Right hindlimb (tissue), 1 donor: ENCODE measurements at regions not wholly inside any gene's neighbourhood (a gene's known extent, or its start where the extent isn't known, plus 50 kb on each side); places are given as distances from the start of the nearest gene placed in this dataset.

ENCODE experiments used
- DNase-seq: peaks from one replicate; pipeline ENCODE4 v3.0.0-alpha.2; 2018

DNA sequence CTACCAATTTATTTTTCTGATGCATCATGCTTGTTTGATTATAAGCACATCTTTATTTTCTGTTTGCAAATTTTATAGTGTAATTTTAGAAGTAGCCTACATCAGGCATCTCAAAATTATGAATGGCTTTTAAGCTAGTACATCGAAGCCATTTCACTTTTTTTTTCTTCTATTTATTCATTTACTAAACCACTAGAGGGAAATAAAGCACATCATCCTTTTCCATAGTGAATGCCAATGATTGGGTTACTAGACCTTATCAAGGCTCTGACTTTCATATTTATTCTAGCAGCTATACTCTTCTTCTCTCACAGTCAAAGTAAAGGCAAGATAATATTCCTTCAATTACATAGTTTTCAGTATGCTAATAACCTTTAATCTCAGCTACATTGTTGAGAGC lies 736.4 kb upstream of the LRFN5 start:
- DNase-seq: no peak

DNA sequence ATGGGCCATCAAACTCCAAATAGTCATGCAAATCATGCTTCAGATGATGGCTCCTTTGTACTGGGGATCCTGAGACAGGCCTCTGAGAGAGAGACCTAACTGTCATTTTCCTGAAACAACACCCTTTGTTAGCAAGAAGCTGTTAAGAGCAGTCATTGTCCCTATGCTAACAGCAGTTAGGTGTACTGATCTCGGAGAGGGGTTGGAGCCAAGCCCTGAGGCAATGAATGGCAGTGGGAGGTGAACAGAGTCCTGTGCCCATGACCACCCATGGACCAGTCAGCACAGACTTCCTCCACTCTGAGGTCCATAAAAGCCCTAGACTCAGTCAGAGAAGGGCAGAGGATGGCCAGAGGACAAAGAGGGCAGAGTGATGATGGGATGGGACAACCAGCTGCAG lies 747.6 kb upstream of the LRFN5 start:
- DNase-seq: no peak

DNA sequence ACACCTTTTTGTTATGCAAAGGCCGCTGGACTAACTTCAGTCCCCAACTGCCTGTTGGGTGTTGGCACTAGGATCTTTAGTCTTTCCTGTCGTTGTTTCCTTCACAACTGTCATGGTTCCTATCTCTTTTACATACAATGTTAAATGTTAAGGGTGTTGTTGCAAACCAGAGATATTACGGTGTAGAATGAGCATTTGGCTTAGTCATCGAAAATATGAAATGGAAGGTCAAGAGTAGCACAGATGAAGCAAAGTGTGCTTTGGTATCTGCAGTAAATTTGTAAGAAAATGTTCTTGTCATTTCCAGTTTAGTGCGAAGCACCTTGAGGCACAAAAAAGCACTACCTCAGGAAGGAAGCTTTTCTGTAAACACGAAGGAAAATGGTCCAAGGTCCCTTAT lies 751.3 kb upstream of the LRFN5 start:
- no peak for DNase-seq

DNA sequence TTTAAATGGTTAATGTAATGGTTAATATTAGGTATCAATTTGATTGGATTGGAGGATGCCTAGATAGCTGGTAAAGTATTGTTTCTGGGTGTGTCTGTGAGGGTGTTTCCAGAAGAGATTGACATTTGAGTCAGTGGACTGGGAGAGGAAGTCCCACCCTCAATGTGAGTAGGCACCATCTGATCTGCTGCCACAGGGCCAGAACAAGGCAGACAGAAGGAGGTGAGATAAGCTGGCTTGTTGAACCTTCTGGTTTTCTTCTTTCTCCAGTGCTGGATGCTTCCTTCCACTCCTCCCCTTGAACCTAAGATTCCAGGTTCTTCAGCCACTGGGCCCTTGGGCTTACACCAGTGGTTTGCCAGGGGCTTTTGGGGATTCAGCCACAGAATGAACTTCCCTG lies 756.5 kb upstream of the LRFN5 start:
- DNase-seq: no peak

DNA sequence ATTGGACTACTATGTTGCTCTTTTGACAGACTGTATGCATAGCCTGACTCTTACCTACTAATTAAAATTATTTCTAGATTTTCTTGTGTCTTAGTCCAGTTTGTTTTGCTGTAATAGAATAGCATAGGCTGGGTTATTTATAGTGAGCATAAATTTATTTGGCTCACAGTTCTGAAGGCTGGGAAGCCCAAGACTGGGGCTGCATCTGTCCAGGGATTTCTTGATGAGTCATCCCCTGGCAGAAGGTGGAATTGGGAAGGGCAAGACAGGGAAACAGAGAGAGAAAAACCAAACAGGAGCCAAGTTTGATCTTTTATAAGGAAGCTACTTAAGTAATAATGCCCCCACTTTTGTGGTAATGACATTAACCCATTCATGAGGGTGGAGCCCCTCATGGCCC lies 759.2 kb upstream of the LRFN5 start:
- DNase-seq: no peak

DNA sequence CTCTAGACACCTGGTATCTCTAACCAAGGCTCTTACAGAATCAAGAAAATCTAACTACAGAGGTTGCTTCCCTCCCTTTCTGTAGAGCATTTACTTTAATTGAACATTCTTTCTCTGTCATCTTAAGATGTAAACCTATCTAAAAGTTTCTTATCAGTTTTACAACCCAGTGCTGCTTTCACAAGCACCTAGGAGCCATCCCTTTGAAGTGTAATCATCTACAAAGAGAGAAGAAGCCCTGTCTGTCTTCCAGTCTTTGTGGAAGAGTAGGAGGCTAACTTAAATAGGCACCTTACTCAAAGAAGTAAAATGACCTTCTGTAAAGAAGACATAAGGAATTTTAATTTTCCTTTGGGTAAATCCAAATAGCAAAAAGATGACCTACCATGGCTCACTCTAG lies 763.9 kb upstream of the LRFN5 start:
- DNase-seq: no peak

DNA sequence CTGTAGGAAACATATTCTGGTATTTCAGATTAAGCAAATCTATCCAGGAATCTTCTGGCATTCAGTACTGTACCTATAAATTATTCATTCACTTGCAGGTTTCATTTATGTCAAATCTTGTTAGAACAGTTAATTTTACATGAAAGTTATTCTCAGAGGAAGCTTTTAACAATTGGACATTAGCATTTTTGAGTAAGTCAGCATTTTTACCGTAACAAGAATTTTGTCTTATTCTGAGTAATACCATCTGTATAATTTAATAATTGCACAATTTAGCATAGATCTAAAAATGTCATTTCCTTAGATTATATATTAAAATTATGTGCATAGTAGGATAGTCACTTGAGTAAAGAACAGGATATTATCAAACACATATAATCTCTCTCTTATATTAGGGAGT lies 764.8 kb upstream of the LRFN5 start:
- no peak for DNase-seq

DNA sequence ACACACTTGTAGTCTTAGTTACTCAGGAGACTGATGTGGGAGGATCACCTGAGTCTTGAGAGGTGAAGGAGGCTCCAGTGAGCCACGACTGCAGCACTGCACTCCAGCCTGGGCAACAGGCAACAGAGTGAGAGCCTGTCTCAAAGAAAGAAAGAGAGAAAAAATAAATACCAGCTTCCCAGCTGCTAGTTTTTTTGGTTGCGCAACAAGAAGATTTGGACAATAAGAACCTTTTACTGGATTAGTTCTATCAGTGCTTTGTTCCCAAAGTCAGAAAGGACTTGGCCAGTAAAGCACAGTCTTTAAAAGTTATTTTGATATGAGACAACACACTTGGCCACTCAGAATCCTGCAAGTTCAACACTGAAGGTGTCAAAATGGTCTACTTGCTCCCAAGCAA lies 768.1 kb upstream of the LRFN5 start:
- DNase-seq: no peak

DNA sequence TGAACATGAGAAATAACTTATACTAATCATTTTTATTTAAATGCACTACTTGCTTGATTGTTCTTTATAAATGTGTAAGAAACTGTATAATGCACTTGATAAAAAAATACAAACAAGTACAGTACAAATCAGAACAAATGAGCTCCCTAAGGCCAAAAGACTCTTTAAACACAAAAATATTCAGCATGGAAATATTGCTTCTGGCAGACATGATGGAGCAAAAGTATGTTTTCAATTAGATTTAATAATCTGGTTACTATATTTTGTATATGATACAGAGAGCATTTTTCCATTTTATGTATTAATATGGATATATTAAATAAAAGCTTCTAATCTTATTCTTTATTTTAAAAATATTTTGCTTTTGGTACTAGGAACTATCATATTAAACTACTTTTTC lies 800.2 kb upstream of the LRFN5 start:
- no peak for DNase-seq

DNA sequence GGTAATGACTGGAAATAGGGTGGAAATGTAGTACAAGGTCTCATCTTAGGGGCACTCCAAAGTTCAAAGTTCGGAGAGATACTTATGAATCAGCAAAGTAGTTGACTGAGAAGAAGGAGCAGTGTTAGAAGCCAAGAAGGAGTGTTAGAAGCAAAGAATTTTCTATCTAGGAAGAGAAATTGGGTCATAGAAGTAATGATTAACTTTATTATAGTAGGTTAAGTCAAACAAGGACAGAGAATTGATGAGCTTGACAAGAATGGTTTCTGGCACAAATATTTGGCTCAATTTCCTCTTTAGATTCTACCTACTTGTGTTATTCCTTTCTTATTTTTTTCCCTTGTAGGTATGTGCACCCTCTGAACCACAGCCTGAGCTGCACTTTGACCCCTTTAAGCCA lies 810.5 kb upstream of the LRFN5 start:
- no peak for DNase-seq

DNA sequence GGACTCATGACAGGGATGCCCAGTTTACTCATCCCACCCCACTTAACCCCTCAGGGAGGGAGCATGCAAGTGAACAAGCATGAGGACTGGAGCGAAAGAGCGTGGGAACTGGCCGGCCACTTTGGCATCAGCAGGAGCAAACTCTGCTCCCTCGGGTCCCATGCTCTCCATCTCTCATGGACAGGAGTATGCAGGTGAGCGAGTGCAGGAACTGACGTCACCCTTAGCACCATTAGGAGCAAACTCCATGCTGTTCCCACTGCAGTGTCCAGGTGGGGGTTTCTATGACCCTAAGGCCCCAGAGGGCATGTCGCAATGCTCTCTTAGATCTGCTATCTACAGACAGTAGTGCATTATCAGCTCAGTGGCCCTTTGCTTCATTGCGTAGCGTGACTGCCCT lies 821.8 kb upstream of the LRFN5 start:
- no peak for DNase-seq

DNA sequence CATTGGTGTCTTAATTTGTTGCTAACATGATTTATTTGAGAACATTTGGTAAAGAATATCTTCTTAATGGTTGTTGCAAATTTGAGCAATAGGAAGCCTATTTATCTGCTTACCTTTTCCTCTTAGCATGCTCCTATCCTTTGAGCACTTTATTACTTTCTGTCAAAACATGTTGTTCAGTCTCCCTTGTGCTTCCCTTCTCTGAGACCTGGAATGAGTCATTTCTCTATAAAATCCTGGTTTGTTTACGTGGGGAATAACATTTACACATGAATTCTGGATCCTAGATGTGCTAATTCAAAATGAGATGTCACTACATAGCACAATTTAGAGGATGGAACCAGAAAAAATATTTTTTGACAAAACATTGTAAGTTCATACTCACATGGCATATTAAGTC lies 844.0 kb upstream of the LRFN5 start:
- no peak for DNase-seq

DNA sequence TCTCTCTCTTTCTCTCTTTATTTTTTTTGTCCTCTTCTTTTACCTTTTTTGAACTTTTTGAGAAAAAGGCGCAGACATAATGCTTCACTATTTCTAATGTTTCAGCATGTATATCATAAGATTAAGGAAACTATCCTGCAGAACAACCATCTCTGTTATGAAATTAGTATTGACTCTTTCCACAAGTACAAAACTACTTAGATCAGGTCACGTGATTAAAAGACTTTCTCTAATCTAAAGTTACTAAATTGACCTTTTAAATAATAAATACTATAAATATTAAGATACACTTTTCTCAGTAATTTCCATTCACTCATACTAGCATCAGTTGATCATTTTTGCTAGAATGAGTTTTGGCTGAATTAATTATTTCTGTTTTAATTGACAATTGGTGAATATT lies 844.5 kb upstream of the LRFN5 start:
- no peak for DNase-seq

DNA sequence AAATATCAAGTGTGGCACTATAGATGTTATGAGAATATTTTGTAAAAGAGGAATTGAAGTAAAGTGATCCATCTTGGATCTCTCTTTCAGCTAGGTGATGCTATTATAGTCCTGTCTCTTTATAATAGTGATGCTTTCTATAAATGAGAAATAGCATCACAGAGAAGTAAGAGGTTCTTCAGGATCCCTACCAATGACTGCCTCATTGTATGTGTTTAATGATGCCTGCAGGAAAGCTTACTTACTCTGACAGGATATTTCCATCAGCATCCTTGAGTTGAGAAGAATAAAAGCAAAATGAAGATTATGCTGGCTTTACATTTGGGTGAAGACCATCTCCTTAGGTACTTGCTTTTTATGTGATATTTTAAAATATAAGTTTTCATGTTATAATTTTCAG lies 846.0 kb upstream of the LRFN5 start:
- DNase-seq: no peak

DNA sequence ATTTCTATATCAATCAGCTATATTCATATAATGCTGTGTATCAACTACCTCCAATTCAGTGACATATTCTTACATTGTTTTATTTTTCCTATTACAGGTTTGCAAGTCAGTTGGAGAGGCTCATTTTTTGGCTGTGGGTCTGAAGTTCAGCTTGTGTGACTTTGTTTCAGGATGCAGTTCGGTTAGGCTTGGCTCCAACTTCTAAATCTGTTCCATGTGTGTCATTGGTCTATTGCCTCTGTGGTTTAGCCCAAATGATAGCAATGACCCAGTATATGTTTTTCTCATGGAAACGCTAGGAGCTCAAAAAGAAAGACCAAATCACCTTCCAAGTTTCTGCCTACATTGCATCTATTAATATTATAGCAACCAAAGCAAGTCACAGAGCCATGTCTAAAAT lies 848.6 kb upstream of the LRFN5 start:
- peak; percentile 55 for DNase-seq

DNA sequence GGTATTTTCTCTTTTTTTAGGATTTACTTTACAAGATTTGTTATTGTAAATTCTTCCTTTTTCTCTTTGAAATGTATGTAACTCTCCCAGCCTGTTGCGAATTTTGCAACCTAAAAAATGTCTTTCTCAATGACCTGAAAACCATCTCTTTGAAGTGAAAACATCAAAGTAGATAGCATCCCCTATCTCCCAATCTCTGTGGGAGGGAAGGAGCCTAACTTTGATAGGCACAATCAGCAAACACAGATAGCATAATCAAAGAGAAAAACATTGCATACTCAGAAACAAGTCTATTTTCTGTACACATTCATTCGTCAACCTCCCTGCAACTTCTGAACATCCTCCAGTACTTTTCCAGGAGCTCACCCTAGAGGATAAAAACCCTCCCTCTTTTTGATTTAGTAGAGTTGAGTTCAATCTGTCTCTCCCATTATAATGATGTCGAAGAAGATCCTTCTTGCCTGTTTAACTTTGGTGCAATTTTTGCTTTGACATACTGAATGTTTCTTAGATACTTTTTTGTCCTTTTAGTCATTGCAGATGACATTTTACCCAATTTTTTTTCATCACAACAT lies 849.2 kb upstream of the LRFN5 start:
- no peak for DNase-seq

DNA sequence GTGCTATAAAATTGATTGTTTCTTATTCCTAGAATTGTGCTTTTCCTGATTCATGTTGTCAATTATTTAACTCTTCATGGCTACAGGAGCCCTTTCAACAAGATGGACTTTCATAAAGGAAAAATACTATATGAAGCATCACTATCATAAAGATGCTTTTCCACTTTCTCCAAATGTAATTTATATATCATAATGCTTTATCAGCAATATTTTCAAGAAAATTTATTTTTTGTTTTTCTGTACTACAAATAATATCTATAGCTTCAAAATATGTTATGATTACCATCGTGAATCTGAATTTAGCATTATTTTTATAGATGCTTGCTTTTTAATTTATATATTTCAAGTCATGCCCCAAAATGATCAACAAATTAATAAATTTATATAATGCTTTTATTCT lies 873.5 kb upstream of the LRFN5 start:
- no peak for DNase-seq

DNA sequence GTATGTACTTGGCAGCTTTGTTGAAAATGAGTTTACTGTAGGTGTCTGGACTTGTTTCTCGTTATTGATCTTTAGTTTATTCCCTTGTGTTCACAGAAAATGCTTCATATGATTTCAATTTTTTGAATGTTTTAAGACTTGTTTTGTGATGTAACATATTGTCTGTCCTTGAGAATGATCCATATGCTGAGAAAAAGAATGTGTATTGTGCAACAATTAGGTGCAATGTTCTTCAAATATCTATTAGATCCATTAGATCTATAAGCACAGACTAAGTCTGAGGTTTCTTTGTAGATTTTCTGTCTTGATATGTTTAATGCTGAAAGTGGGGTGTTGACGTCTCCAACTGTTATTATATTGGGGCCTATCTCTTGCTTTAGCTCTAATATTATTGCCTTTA lies 879.6 kb upstream of the LRFN5 start:
- DNase-seq: no peak

DNA sequence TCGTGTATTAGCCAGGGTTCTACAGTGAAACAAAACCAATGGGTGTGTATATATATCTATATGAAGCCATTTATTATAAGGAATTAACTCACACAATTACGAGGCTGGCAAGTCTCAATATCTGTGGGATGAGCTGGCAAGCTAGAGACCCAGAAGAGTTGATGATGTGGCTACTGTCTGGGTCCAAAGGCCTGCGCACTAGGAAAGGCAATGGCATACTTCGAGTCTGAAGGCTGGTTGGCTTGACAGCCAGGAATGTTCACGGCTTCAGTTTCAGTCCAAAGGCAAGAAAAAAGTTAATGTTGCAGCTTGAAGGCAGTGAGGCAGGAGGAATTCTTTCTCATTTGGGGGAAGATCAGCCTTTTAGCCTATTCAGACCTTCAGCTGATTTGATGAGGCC lies 893.3 kb upstream of the LRFN5 start:
- DNase-seq: no peak

DNA sequence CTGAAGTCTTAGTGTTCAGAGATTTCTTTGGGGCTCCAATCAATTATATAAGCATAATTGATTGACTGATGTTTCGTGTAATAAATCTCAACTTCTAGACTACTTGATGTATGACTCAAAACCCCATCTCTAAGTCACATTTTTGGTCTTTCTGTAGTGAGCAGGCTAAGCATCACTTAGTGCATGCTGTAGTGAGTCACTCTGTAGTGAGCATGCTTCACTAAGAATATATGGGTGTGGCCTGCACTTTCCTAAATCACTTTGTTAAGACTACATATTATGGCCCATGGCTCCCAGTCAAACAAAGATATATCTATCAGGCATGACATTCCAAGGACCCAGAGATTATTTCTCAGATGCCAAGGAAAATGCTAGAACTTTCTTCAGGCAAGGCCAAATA lies 909.4 kb upstream of the LRFN5 start:
- DNase-seq: no peak

DNA sequence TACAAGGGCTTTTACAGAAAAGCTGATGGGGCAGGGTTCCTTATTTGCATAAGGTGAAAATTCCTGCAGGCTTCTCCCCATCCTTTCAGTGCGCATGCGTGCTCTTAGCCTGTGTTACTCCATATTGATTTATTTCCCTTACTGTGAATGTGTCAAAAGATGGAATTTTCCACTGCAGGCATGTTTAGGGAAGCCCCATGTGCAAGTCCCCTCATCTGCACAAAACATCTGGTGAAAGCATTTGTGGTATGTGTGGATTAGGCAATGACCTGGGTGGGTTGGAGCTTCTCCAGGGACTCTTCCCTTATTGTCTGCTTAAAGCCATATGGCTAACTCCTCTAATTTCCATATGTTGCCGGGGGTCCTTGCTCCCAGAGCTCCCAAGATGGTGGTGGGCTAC lies 912.7 kb upstream of the LRFN5 start:
- DNase-seq: no peak

DNA sequence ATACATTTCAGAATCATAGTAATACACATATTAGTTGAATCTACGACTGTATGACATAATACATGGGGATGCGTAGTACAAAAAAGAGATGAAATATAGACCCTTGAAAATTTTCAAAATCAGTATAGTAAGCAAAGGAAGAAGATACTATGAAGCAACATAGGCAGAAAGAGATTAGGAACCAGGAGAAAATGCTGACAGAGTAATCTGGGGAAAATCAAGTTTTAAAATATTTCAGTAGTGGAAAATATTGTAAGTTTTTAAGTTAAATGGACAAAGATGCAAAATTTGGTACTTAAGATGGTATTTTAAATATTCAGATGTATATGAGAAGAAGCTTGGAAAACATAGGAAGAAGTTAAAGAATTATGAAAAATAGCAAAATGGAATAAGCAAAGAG lies 915.6 kb upstream of the LRFN5 start:
- DNase-seq: no peak

DNA sequence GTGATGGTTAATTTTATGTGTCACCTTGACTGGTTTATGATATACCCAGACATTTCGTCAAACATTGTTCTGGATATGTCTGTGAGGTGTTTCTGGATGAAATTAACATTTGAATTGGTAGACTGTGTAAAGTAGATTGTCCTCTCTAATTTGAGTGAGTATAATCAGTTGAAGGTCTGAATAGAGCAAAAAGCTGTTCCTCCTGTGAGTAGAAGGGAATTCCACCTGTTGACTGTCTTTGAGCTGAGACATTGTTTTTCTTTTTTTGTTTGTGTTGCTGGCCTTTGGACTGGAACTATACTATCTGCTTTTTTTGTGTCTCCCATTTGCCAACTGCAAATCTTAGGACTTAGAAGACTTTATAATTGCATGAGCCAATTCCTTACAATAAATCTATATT lies 920.9 kb upstream of the LRFN5 start:
- no peak for DNase-seq

DNA sequence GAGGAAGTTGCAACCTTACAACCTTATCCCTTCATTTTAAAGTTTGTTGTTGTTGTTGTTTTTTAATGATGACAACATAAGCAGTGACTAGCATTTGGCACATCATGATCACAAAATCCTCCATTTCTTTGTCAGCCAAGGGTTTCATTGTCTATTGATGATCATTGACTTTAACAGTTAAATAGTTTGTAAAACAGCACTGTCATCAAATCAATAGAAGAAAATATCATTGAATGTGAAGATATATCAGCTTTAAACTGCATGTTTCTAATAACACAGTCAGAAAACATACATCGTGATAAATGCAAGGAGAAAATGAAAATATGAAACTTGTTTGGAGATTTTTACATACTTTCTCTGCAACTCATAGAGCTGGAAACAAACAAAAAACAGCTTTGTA lies 922.3 kb upstream of the LRFN5 start:
- no peak for DNase-seq

DNA sequence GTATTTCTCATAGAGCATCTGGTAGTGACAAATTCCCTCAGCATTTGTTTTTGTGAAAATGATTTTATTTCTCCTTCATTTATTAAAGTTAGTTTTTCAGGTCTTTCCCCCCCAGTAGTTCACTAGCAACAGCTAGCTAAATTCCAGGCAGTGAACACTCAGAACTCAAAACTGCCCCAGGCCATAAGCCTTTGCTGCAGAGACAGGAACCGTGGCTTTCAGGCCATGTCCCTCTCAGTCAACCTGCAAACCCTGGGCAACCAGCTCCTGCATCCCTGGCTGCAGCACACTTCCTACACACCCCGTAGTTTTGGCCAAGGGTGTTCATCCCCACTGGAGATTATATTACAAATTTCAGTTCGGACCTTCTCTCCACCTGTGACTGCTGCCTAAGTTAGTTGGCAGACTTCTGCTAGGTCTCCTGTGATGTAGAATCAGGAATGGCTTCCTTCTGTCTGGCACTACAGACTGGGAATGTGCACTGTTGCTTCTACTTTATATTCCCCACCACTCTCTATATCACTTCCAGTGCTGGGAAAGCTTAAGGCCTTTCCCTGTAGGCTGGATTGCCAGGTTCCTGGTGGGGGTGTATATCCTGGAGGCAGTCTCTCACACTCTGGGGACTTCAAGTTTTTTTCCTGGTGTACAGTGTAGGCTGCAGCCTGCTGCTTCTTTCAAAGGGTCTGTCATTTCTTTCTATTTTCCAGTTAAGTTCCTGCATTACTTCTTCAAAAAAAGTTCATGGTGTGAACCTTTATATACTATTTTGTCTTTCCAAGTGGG lies 924.4 kb upstream of the LRFN5 start:
- no peak for DNase-seq
